ENCODE measurements at regions not wholly inside any gene's neighbourhood (a gene's known extent, or its start where the extent isn't known, plus 50 kb on each side); places are given as distances from the start of the nearest gene placed in this dataset.
"Not testable (repeated sequence)": the region's sequence is repeated elsewhere in the genome, so short reads cannot be mapped to it uniquely, and the experiment has no call there.

GRCh38 chr5:174982485-174982884 is 258.1 kb downstream of the MSX2 start:
- no peak for DNase-seq (ENCODE audit: low spot score)

- DNase-seq (ENCODE audit: low spot score): no peak
These were observed 257.0 kb downstream of the MSX2 start for GRCh38 chr5:174981416-174981815.

- DNase-seq (ENCODE audit: low spot score): no peak
These were observed 256.6 kb downstream of the MSX2 start for GRCh38 chr5:174980952-174981351.

GRCh38 chr5:174972291-174972690 is 247.9 kb downstream of the MSX2 start:
- no peak for DNase-seq (ENCODE audit: low spot score)

- DNase-seq (ENCODE audit: low spot score): no peak
These were observed 246.8 kb downstream of the MSX2 start for GRCh38 chr5:174971210-174971609.

GRCh38 chr5:174970502-174970901 is 246.1 kb downstream of the MSX2 start:
- no peak for DNase-seq (ENCODE audit: low spot score)

GRCh38 chr5:174953871-174954270 is 229.5 kb downstream of the MSX2 start:
- no peak for DNase-seq (ENCODE audit: low spot score)

- peak; percentile 48 for DNase-seq (ENCODE audit: low spot score)
These were observed 226.9 kb downstream of the MSX2 start for GRCh38 chr5:174951151-174951780.

- no peak for DNase-seq (ENCODE audit: low spot score)
These were observed 223.2 kb downstream of the MSX2 start for GRCh38 chr5:174947548-174947947.

- no peak for DNase-seq (ENCODE audit: low spot score)
These were observed 221.5 kb downstream of the MSX2 start for GRCh38 chr5:174945853-174946252.

GRCh38 chr5:174943785-174944184 is 219.4 kb downstream of the MSX2 start:
- DNase-seq (ENCODE audit: low spot score): no peak

GRCh38 chr5:174943002-174943401 is 218.6 kb downstream of the MSX2 start:
- DNase-seq (ENCODE audit: low spot score): not testable (repeated sequence)

- DNase-seq (ENCODE audit: low spot score): no peak
These were observed 213.1 kb downstream of the MSX2 start for GRCh38 chr5:174937201-174938123.

- DNase-seq (ENCODE audit: low spot score): peak; percentile 23
These were observed 211.6 kb downstream of the MSX2 start for GRCh38 chr5:174935854-174936474.

- DNase-seq (ENCODE audit: low spot score): not testable (repeated sequence)
These were observed 206.7 kb downstream of the MSX2 start for GRCh38 chr5:174931033-174931432.

GRCh38 chr5:174925586-174925985 is 201.2 kb downstream of the MSX2 start:
- no peak for DNase-seq (ENCODE audit: low spot score)

- no peak for DNase-seq (ENCODE audit: low spot score)
These were observed 198.6 kb downstream of the MSX2 start for GRCh38 chr5:174922955-174923354.

GRCh38 chr5:174920906-174921550 is 196.6 kb downstream of the MSX2 start:
- DNase-seq (ENCODE audit: low spot score): no peak

- DNase-seq (ENCODE audit: low spot score): no peak
These were observed 195.0 kb downstream of the MSX2 start for GRCh38 chr5:174919351-174919750.

GRCh38 chr5:174918655-174919054 is 194.3 kb downstream of the MSX2 start:
- DNase-seq (ENCODE audit: low spot score): no peak

GRCh38 chr5:174917976-174918554 is 193.7 kb downstream of the MSX2 start:
- DNase-seq (ENCODE audit: low spot score): no peak

- DNase-seq (ENCODE audit: low spot score): not testable (repeated sequence)
These were observed 193.1 kb downstream of the MSX2 start for GRCh38 chr5:174917435-174917834.
